ENCODE measurements at regions not wholly inside any gene's neighbourhood (a gene's known extent, or its start where the extent isn't known, plus 50 kb on each side); places are given as distances from the start of the nearest gene placed in this dataset.
"Not testable (repeated sequence)": the region's sequence is repeated elsewhere in the genome, so short reads cannot be mapped to it uniquely, and the experiment has no call there.

DNA sequence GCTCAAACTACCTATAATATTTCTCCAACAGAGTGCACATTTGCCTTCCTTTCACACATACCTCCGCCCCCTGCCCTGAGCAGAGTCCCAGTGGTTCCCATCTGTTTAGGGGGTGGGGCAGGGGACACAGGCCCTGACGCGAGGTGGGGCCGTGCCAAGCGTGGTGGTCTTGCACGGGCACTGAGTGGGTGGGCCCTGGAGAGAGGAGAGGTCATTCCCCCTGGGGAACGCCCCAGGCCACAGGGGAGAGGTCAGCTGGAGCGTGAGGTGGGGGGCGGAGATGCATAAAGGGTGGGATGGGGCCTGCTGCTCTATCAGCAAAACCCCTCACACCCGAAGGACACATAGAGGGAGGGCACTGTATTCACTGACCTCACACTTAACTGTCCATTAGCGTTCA is 441.9 kb downstream of the TMEM121 start:
- H3K27me3 ChIP-seq (replicated peaks; ENCODE audit: control insufficient read depth, insufficient read depth, low read length): no peaks in the 10 kb centered on the region
- Mint-ChIP-seq H3K27ac (ENCODE audit: unreplicated experiment) (no peak overlapping the region), H3K4me3 (ENCODE audit: unreplicated experiment) (no peak overlapping the region), H3K4me1 (ENCODE audit: low read depth, unreplicated experiment) (no peaks in the 10 kb centered on the region), H3K27me3 (ENCODE audit: insufficient read depth, unreplicated experiment) (peaks cover 6% of the 10 kb centered on the region), H3K36me3 (ENCODE audit: insufficient read depth, unreplicated experiment) (no peaks in the 10 kb centered on the region), H3K9me3 (ENCODE audit: unreplicated experiment) (no peaks in the 10 kb centered on the region)
- POLR2A ChIA-PET: no interaction called here
- CTCF ChIA-PET: no interaction called here
- DNase-seq: no peak
- H3K4me1 ChIP-seq: no peaks in the 10 kb centered on the region
- no peak for TF ChIP-seq CTCF (IDR thresholded peaks at IDR 0.05; ENCODE audit: insufficient read depth in 1 of 2, low read depth in 1 of 2, low read length in 1 of 2, severe bottlenecking in 1 of 2, unreplicated experiment in 1 of 2)
- intact Hi-C loops (cut with micrococcal nuclease; ENCODE audit: unreplicated experiment): no loop called here
- no peaks in the 10 kb centered on the region for H3K9me3 ChIP-seq
- BruUV-seq (replicated peaks): no TSS peak
- H3K36me3 ChIP-seq (ENCODE audit: control insufficient read depth, insufficient read depth, low read length): no peaks in the 10 kb centered on the region
- H3K4me3 ChIP-seq (ENCODE audit: low read depth, low read length): no peak overlapping the region

GRCh38 chr14:105969026-105969425 is 442.6 kb downstream of the TMEM121 start:
- not testable (repeated sequence) for H3K9me3 Mint-ChIP-seq (ENCODE audit: unreplicated experiment); BruUV-seq (replicated peaks)

GRCh38 chr14:105970821-105971220 is 444.4 kb downstream of the TMEM121 start:
- CTCF ChIA-PET: not testable (repeated sequence)

More at GRCh38 chr14:105969026-105969425, 442.6 kb downstream of the TMEM121 start:
- H3K27me3 ChIP-seq (replicated peaks; ENCODE audit: control insufficient read depth, insufficient read depth, low read length); H3K4me3 ChIP-seq (ENCODE audit: low read depth, low read length); H3K4me3 Mint-ChIP-seq (ENCODE audit: unreplicated experiment); H3K36me3 Mint-ChIP-seq (ENCODE audit: insufficient read depth, unreplicated experiment); H3K4me1 Mint-ChIP-seq (ENCODE audit: low read depth, unreplicated experiment); CTCF ChIA-PET; H3K27me3 Mint-ChIP-seq (ENCODE audit: insufficient read depth, unreplicated experiment); DNase-seq; H3K27ac Mint-ChIP-seq (ENCODE audit: unreplicated experiment); intact Hi-C loops (cut with micrococcal nuclease; ENCODE audit: unreplicated experiment); H3K9me3 ChIP-seq; H3K36me3 ChIP-seq (ENCODE audit: control insufficient read depth, insufficient read depth, low read length); H3K4me1 ChIP-seq; POLR2A ChIA-PET: not testable (repeated sequence)

GRCh38 chr14:105971593-105972500 is 445.5 kb downstream of the TMEM121 start:
- ChIA-PET CTCF (no interaction called here), POLR2A (no interaction called here)
- Mint-ChIP-seq H3K27me3 (ENCODE audit: insufficient read depth, unreplicated experiment) (peaks cover 14% of the 10 kb centered on the region), H3K27ac (ENCODE audit: unreplicated experiment) (no peak overlapping the region), H3K4me3 (ENCODE audit: unreplicated experiment) (no peak overlapping the region), H3K9me3 (ENCODE audit: unreplicated experiment) (no peaks in the 10 kb centered on the region), H3K4me1 (ENCODE audit: low read depth, unreplicated experiment) (no peaks in the 10 kb centered on the region), H3K36me3 (ENCODE audit: insufficient read depth, unreplicated experiment) (peaks cover 4% of the 10 kb centered on the region)
- no peaks in the 10 kb centered on the region for H3K4me1 ChIP-seq
- H3K27me3 ChIP-seq (replicated peaks; ENCODE audit: control insufficient read depth, insufficient read depth, low read length): peaks cover 2% of the 10 kb centered on the region
- BruUV-seq (replicated peaks): no TSS peak
- DNase-seq: no peak
- TF ChIP-seq CTCF (IDR thresholded peaks at IDR 0.05; ENCODE audit: insufficient read depth in 1 of 2, low read depth in 1 of 2, low read length in 1 of 2, severe bottlenecking in 1 of 2, unreplicated experiment in 1 of 2): no peak
- no peaks in the 10 kb centered on the region for H3K36me3 ChIP-seq (ENCODE audit: control insufficient read depth, insufficient read depth, low read length)
- intact Hi-C loops (cut with micrococcal nuclease; ENCODE audit: unreplicated experiment): no loop called here
- H3K9me3 ChIP-seq: no peaks in the 10 kb centered on the region
- no peak overlapping the region for H3K4me3 ChIP-seq (ENCODE audit: low read depth, low read length)

More at GRCh38 chr14:105970821-105971220, 444.4 kb downstream of the TMEM121 start:
- H3K9me3 Mint-ChIP-seq (ENCODE audit: unreplicated experiment); H3K4me3 ChIP-seq (ENCODE audit: low read depth, low read length); intact Hi-C loops (cut with micrococcal nuclease; ENCODE audit: unreplicated experiment); DNase-seq; H3K4me1 ChIP-seq; H3K4me3 Mint-ChIP-seq (ENCODE audit: unreplicated experiment); H3K27ac Mint-ChIP-seq (ENCODE audit: unreplicated experiment); H3K27me3 ChIP-seq (replicated peaks; ENCODE audit: control insufficient read depth, insufficient read depth, low read length); BruUV-seq (replicated peaks); H3K4me1 Mint-ChIP-seq (ENCODE audit: low read depth, unreplicated experiment); POLR2A ChIA-PET; H3K36me3 Mint-ChIP-seq (ENCODE audit: insufficient read depth, unreplicated experiment); H3K9me3 ChIP-seq; H3K36me3 ChIP-seq (ENCODE audit: control insufficient read depth, insufficient read depth, low read length): not testable (repeated sequence)
- peaks cover 14% of the 10 kb centered on the region for H3K27me3 Mint-ChIP-seq (ENCODE audit: insufficient read depth, unreplicated experiment)
